GM23338 (cell line): ENCODE measurements at regions not wholly inside any gene's neighbourhood (a gene's known extent, or its start where the extent isn't known, plus 50 kb on each side); places are given as distances from the start of the nearest gene placed in this dataset.

Experiments
- ATAC-seq: fragments of 200-7000 bp; cut with Tn5 transposase; 3 replicates; pipeline ENCODE4 v1.9.1; 2020
- DNase-seq: peaks from one replicate; pipeline ENCODE4 v3.0.0-alpha.2; 2015; ENCODE audit warnings: low spot score
- H2AFZ ChIP-seq: fragments of 200-600 bp; sonication (generic); 2 replicates; pipeline ENCODE4 v1.8.0; 2016; ENCODE audit warnings: antibody characterized with exemption, mild to moderate bottlenecking, moderate library complexity
- H3F3A ChIP-seq: fragments of 200-600 bp; sonication (generic); replicated peaks from 2 replicates; pipeline ENCODE4 v1.8.0; 2017; ENCODE audit warnings: antibody characterized with exemption, mixed run types, low read depth
- H3K27ac ChIP-seq: fragments of 200-600 bp; sonication (generic); 2 replicates; pipeline ENCODE4 v1.6.1; 2016; ENCODE audit warnings: low read depth
- H3K27me3 ChIP-seq: fragments of 200-600 bp; sonication (generic); 2 replicates; pipeline ENCODE4 v1.8.0; 2016; ENCODE audit warnings: mild to moderate bottlenecking, mixed run types, moderate library complexity; ENCODE audit not compliant: insufficient read depth
- H3K36me3 ChIP-seq: fragments of 200-600 bp; sonication (generic); 2 replicates; pipeline ENCODE4 v1.8.0; 2016; ENCODE audit warnings: mild to moderate bottlenecking; ENCODE audit not compliant: insufficient read depth
- H3K4me1 ChIP-seq: fragments of 200-600 bp; sonication (generic); 2 replicates; pipeline ENCODE4 v1.8.0; 2016; ENCODE audit warnings: mild to moderate bottlenecking, moderate library complexity; ENCODE audit not compliant: insufficient read depth
- H3K4me2 ChIP-seq: fragments of 200-600 bp; sonication (generic); 2 replicates; pipeline ENCODE4 v1.7.1; 2017; ENCODE audit warnings: mixed run types
- H3K4me3 ChIP-seq: fragments of 200-600 bp; sonication (generic); 2 replicates; pipeline ENCODE4 v1.6.1; 2016; ENCODE audit warnings: mixed run types
- H3K79me2 ChIP-seq: fragments of 200-600 bp; sonication (generic); replicated peaks from 2 replicates; pipeline ENCODE4 v1.8.0; 2017; ENCODE audit warnings: mild to moderate bottlenecking; ENCODE audit not compliant: insufficient read depth
- H3K9me2 ChIP-seq: fragments of 200-600 bp; sonication (generic); 2 replicates; pipeline ENCODE4 v1.8.0; 2017; ENCODE audit not compliant: insufficient read depth
- H4K20me1 ChIP-seq: fragments of 200-600 bp; sonication (generic); replicated peaks from 2 replicates; pipeline ENCODE4 v1.8.0; 2017; ENCODE audit warnings: mild to moderate bottlenecking; ENCODE audit not compliant: insufficient read depth
- H3K27ac Mint-ChIP-seq: 2 replicates; pipeline ENCODE4 v1.8.0; 2020; ENCODE audit warnings: inconsistent platforms, mild to moderate bottlenecking, moderate library complexity, mixed read lengths
- H3K27me3 Mint-ChIP-seq: 3 replicates; pipeline ENCODE4 v1.8.0; 2022; ENCODE audit warnings: low read depth, mild to moderate bottlenecking, moderate library complexity, mixed read lengths, inconsistent platforms; ENCODE audit not compliant: insufficient read depth, poor library complexity
- H3K36me3 Mint-ChIP-seq: 3 replicates; pipeline ENCODE4 v1.8.0; 2021; ENCODE audit warnings: low read depth, mild to moderate bottlenecking, inconsistent platforms, moderate library complexity, mixed read lengths
- H3K4me1 Mint-ChIP-seq: 3 replicates; pipeline ENCODE4 v1.8.0; 2020; ENCODE audit warnings: mild to moderate bottlenecking, inconsistent platforms, mixed read lengths
- H3K4me3 Mint-ChIP-seq: 3 replicates; pipeline ENCODE4 v1.8.0; 2021; ENCODE audit warnings: moderate library complexity, mild to moderate bottlenecking, inconsistent platforms, mixed read lengths
- H3K9me3 Mint-ChIP-seq: 3 replicates; pipeline ENCODE4 v1.8.0; 2020; ENCODE audit warnings: moderate library complexity, mild to moderate bottlenecking, inconsistent platforms, mixed read lengths
- CREB1 ChIP-seq: fragments of 250-450 bp; sonication (Bioruptor Pico); IDR thresholded peaks from 2 replicates; pipeline ENCODE4 v1.5.0; 2020; ENCODE audit warnings: low read depth, mild to moderate bottlenecking, moderate library complexity
- EZH2 ChIP-seq: fragments of 200-600 bp; sonication (generic); IDR thresholded peaks from one replicate; pipeline ENCODE4 v1.8.0; 2017; ENCODE audit warnings: antibody characterized with exemption, mild to moderate bottlenecking, low read depth; ENCODE audit not compliant: unreplicated experiment
- EZH2phosphoT487 ChIP-seq: fragments of 200-600 bp; sonication (generic); IDR thresholded peaks from one replicate; pipeline ENCODE4 v1.8.1; 2018; ENCODE audit warnings: antibody characterized with exemption; ENCODE audit not compliant: unreplicated experiment
- JUNB ChIP-seq: IDR thresholded peaks from one replicate; pipeline ENCODE4 v1.6.1; 2016; ENCODE audit warnings: antibody characterized with exemption; ENCODE audit not compliant: unreplicated experiment
- NANOG ChIP-seq: IDR thresholded peaks from 2 replicates; pipeline ENCODE4 v1.6.1; 2016; ENCODE audit warnings: antibody characterized with exemption, borderline replicate concordance
- POLR2AphosphoS5 ChIP-seq: IDR thresholded peaks from 2 replicates; pipeline ENCODE4 v1.6.1; 2016; ENCODE audit warnings: antibody characterized with exemption, low read depth
- STAT1 ChIP-seq: IDR thresholded peaks from one replicate; pipeline ENCODE4 v1.6.1; 2016; ENCODE audit warnings: antibody characterized with exemption; ENCODE audit not compliant: unreplicated experiment
- ZNF114 ChIP-seq: fragments of 250-450 bp; sonication (Bioruptor Pico); IDR thresholded peaks from 2 replicates; pipeline ENCODE4 v1.5.0; 2020; ENCODE audit warnings: mild to moderate bottlenecking, moderate library complexity
- ZNF331 ChIP-seq: fragments of 250-450 bp; sonication (Bioruptor Pico); IDR thresholded peaks from 2 replicates; pipeline ENCODE4 v1.5.0; 2020; ENCODE audit warnings: low read depth, mild to moderate bottlenecking, moderate library complexity
- TF ChIP-seq, protein P1 (sequence below): fragments of 250-450 bp; sonication (Bioruptor Pico); IDR thresholded peaks from 2 replicates; pipeline ENCODE4 v1.5.0; 2020; ENCODE audit warnings: mild to moderate bottlenecking, moderate library complexity
- TF ChIP-seq, protein P2 (sequence below): IDR thresholded peaks from one replicate; pipeline ENCODE4 v1.6.1; 2018; ENCODE audit warnings: antibody characterized with exemption; ENCODE audit not compliant: unreplicated experiment
- TF ChIP-seq, protein P3 (sequence below), 2 experiments: fragments of 200-600 bp in 1 of 2; sonication (generic) in 1 of 2; conservative IDR thresholded peaks; 2 replicates each; pipeline versions ENCODE4 v1.5.1 to v1.6.1; 2016 to 2017; ENCODE audit warnings: antibody characterized with exemption in 2 of 2, low read depth in 2 of 2, mild to moderate bottlenecking in 2 of 2, moderate library complexity in 1 of 2
- TF ChIP-seq, protein P4 (sequence below): IDR thresholded peaks from 2 replicates; pipeline ENCODE4 v1.6.1; 2016; ENCODE audit warnings: antibody characterized with exemption

DNA sequence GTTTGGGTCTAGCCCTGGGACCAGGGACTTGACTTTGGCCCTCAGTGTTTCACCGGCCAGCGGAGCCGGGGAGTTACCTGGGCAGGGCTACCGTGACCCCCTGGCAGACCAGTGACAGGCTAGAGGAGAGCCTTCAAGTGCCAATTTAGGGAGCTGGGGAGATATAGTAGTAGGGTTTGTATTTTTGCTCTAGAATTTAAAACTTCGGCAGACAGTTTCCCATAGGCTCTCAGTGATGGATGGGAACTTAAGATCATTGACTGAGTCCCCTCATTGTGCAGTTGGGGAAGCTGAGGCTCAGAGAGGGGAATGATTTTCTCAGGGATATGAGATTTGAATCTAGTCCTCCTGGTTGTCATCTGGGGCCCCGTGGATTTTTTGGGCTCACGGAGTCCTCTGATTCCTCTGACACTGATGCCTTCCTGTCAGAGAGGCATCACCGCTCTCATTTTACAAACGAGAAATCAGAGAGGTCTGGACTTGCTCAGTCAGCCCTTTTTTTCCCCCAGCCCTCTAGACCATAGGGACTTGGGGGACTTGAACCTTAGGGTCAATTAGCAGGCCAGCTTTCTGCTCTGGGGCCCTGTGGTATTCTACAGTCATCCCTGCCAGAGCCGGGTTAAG lies 58.3 kb upstream of the ACOT11 start:
- Mint-ChIP-seq H3K9me3 (no peaks in the 10 kb centered on the region), H3K4me3 (peak overlapping the region; percentile 43), H3K4me1 (peaks cover 35% of the 10 kb centered on the region), H3K27me3 (peaks cover 29% of the 10 kb centered on the region), H3K36me3 (no peaks in the 10 kb centered on the region; the same call in 2 of the 3 replicates), H3K27ac (no peak overlapping the region; the same call in 1 of the 2 replicates)
- peaks cover 19% of the 10 kb centered on the region for H3F3A ChIP-seq
- TF ChIP-seq STAT1: no peak
- TF ChIP-seq, protein P1, sequence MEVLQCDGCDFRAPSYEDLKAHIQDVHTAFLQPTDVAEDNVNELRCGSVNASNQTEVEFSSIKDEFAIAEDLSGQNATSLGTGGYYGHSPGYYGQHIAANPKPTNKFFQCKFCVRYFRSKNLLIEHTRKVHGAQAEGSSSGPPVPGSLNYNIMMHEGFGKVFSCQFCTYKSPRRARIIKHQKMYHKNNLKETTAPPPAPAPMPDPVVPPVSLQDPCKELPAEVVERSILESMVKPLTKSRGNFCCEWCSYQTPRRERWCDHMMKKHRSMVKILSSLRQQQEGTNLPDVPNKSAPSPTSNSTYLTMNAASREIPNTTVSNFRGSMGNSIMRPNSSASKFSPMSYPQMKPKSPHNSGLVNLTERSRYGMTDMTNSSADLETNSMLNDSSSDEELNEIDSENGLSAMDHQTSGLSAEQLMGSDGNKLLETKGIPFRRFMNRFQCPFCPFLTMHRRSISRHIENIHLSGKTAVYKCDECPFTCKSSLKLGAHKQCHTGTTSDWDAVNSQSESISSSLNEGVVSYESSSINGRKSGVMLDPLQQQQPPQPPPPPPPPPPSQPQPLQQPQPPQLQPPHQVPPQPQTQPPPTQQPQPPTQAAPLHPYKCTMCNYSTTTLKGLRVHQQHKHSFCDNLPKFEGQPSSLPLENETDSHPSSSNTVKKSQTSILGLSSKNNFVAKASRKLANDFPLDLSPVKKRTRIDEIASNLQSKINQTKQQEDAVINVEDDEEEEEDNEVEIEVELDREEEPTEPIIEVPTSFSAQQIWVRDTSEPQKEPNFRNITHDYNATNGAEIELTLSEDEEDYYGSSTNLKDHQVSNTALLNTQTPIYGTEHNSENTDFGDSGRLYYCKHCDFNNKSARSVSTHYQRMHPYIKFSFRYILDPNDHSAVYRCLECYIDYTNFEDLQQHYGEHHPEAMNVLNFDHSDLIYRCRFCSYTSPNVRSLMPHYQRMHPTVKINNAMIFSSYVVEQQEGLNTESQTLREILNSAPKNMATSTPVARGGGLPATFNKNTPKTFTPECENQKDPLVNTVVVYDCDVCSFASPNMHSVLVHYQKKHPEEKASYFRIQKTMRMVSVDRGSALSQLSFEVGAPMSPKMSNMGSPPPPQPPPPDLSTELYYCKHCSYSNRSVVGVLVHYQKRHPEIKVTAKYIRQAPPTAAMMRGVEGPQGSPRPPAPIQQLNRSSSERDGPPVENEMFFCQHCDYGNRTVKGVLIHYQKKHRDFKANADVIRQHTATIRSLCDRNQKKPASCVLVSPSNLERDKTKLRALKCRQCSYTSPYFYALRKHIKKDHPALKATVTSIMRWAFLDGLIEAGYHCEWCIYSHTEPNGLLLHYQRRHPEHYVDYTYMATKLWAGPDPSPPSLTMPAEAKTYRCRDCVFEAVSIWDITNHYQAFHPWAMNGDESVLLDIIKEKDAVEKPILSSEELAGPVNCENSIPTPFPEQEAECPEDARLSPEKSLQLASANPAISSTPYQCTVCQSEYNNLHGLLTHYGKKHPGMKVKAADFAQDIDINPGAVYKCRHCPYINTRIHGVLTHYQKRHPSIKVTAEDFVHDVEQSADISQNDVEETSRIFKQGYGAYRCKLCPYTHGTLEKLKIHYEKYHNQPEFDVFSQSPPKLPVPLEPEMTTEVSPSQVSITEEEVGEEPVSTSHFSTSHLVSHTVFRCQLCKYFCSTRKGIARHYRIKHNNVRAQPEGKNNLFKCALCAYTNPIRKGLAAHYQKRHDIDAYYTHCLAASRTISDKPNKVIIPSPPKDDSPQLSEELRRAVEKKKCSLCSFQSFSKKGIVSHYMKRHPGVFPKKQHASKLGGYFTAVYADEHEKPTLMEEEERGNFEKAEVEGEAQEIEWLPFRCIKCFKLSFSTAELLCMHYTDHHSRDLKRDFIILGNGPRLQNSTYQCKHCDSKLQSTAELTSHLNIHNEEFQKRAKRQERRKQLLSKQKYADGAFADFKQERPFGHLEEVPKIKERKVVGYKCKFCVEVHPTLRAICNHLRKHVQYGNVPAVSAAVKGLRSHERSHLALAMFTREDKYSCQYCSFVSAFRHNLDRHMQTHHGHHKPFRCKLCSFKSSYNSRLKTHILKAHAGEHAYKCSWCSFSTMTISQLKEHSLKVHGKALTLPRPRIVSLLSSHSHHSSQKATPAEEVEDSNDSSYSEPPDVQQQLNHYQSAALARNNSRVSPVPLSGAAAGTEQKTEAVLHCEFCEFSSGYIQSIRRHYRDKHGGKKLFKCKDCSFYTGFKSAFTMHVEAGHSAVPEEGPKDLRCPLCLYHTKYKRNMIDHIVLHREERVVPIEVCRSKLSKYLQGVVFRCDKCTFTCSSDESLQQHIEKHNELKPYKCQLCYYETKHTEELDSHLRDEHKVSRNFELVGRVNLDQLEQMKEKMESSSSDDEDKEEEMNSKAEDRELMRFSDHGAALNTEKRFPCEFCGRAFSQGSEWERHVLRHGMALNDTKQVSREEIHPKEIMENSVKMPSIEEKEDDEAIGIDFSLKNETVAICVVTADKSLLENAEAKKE (CRISPR knock-in tag): no peak
- TF ChIP-seq, protein P2, sequence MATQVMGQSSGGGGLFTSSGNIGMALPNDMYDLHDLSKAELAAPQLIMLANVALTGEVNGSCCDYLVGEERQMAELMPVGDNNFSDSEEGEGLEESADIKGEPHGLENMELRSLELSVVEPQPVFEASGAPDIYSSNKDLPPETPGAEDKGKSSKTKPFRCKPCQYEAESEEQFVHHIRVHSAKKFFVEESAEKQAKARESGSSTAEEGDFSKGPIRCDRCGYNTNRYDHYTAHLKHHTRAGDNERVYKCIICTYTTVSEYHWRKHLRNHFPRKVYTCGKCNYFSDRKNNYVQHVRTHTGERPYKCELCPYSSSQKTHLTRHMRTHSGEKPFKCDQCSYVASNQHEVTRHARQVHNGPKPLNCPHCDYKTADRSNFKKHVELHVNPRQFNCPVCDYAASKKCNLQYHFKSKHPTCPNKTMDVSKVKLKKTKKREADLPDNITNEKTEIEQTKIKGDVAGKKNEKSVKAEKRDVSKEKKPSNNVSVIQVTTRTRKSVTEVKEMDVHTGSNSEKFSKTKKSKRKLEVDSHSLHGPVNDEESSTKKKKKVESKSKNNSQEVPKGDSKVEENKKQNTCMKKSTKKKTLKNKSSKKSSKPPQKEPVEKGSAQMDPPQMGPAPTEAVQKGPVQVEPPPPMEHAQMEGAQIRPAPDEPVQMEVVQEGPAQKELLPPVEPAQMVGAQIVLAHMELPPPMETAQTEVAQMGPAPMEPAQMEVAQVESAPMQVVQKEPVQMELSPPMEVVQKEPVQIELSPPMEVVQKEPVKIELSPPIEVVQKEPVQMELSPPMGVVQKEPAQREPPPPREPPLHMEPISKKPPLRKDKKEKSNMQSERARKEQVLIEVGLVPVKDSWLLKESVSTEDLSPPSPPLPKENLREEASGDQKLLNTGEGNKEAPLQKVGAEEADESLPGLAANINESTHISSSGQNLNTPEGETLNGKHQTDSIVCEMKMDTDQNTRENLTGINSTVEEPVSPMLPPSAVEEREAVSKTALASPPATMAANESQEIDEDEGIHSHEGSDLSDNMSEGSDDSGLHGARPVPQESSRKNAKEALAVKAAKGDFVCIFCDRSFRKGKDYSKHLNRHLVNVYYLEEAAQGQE: no peak
- no peak for TF ChIP-seq CREB1 (CRISPR knock-in tag)
- no peak for TF ChIP-seq EZH2
- TF ChIP-seq ZNF114: no peak
- TF ChIP-seq NANOG: no peak
- TF ChIP-seq, protein P3, sequence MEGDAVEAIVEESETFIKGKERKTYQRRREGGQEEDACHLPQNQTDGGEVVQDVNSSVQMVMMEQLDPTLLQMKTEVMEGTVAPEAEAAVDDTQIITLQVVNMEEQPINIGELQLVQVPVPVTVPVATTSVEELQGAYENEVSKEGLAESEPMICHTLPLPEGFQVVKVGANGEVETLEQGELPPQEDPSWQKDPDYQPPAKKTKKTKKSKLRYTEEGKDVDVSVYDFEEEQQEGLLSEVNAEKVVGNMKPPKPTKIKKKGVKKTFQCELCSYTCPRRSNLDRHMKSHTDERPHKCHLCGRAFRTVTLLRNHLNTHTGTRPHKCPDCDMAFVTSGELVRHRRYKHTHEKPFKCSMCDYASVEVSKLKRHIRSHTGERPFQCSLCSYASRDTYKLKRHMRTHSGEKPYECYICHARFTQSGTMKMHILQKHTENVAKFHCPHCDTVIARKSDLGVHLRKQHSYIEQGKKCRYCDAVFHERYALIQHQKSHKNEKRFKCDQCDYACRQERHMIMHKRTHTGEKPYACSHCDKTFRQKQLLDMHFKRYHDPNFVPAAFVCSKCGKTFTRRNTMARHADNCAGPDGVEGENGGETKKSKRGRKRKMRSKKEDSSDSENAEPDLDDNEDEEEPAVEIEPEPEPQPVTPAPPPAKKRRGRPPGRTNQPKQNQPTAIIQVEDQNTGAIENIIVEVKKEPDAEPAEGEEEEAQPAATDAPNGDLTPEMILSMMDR (conservative IDR thresholded peaks at IDR 0.05; ENCODE audit: low read depth in 2 of 2): no peak
- no peak for TF ChIP-seq JUNB
- TF ChIP-seq POLR2AphosphoS5: no peak
- TF ChIP-seq ZNF331 (CRISPR knock-in tag): no peak
- TF ChIP-seq, protein P4, sequence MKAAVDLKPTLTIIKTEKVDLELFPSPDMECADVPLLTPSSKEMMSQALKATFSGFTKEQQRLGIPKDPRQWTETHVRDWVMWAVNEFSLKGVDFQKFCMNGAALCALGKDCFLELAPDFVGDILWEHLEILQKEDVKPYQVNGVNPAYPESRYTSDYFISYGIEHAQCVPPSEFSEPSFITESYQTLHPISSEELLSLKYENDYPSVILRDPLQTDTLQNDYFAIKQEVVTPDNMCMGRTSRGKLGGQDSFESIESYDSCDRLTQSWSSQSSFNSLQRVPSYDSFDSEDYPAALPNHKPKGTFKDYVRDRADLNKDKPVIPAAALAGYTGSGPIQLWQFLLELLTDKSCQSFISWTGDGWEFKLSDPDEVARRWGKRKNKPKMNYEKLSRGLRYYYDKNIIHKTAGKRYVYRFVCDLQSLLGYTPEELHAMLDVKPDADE: no peak
- TF ChIP-seq EZH2phosphoT487: no peak
- H2AFZ ChIP-seq: no peak overlapping the region
- H3K4me1 ChIP-seq: peaks cover 28% of the 10 kb centered on the region
- H3K27ac ChIP-seq: 0 out of 2 replicates have a peak overlapping the region, but pooled peaks have one; percentile 6
- H4K20me1 ChIP-seq: no peaks in the 10 kb centered on the region
- no peaks in the 10 kb centered on the region for H3K9me2 ChIP-seq
- DNase-seq (no peak), ATAC-seq (no peak)
- no peaks in the 10 kb centered on the region for H3K36me3 ChIP-seq
- H3K79me2 ChIP-seq: no peaks in the 10 kb centered on the region
- H3K4me2 ChIP-seq: peak overlapping the region; percentile 100
- H3K4me3 ChIP-seq: peak overlapping the region; percentile 91
- H3K27me3 ChIP-seq: peaks cover 22% of the 10 kb centered on the region
